Endothelial cell (in vitro differentiated cells): ENCODE measurements at regions not wholly inside any gene's neighbourhood (a gene's known extent, or its start where the extent isn't known, plus 50 kb on each side); places are given as distances from the start of the nearest gene placed in this dataset.

Experiments used
- DNase-seq: peaks from one replicate; pipeline ENCODE4 v3.0.0; 2021; ENCODE audit warnings: low spot score
- H3K27ac Mint-ChIP-seq: one replicate; pipeline ENCODE4 v1.8.0; 2021; ENCODE audit warnings: mixed read lengths, inconsistent platforms; ENCODE audit not compliant: unreplicated experiment
- H3K27me3 Mint-ChIP-seq: one replicate; pipeline ENCODE4 v1.8.0; 2021; ENCODE audit warnings: mild to moderate bottlenecking, moderate library complexity, mixed read lengths, inconsistent platforms; ENCODE audit not compliant: unreplicated experiment
- H3K36me3 Mint-ChIP-seq: one replicate; pipeline ENCODE4 v1.8.0; 2021; ENCODE audit warnings: mild to moderate bottlenecking, low read depth, mixed read lengths, inconsistent platforms; ENCODE audit not compliant: unreplicated experiment
- H3K4me1 Mint-ChIP-seq: one replicate; pipeline ENCODE4 v1.8.0; 2021; ENCODE audit warnings: mild to moderate bottlenecking, mixed read lengths, inconsistent platforms; ENCODE audit not compliant: unreplicated experiment
- H3K4me3 Mint-ChIP-seq: one replicate; pipeline ENCODE4 v1.8.0; 2021; ENCODE audit warnings: mild to moderate bottlenecking, mixed read lengths, inconsistent platforms; ENCODE audit not compliant: unreplicated experiment
- H3K9me3 Mint-ChIP-seq: one replicate; pipeline ENCODE4 v1.8.0; 2021; ENCODE audit warnings: mixed read lengths, inconsistent platforms; ENCODE audit not compliant: unreplicated experiment
- TF ChIP-seq, protein P1 (sequence below): fragments of 200-600 bp; sonication (generic); IDR thresholded peaks from one replicate; pipeline ENCODE4 v1.5.0; 2021; ENCODE audit warnings: antibody characterized with exemption; ENCODE audit not compliant: unreplicated experiment

DNA sequence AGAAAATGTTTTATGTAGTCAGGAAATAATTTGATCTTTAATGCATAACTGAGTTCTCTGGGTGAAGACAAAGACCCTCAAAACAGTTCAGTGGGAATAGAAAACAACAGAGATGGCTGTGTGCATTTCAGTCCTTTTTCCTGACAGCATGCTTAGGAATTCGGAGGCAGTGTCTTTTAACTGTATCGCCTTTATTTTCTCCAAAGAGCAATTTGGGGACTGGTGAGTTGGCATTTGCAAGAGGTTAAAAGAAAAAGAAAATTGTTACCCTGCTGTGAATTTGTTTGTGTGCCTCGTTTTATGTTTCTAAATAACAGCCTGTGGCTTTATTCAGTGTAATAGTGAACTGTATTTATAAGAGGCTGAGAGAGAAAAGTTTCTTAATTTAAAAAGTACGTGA lies 227.8 kb upstream of the DMAC1 start:
- Mint-ChIP-seq H3K27me3 (no peaks in the 10 kb centered on the region), H3K27ac (no peak overlapping the region), H3K9me3 (no peaks in the 10 kb centered on the region), H3K4me1 (peaks cover 13% of the 10 kb centered on the region), H3K4me3 (no peak overlapping the region), H3K36me3 (peaks cover 2% of the 10 kb centered on the region)
- no peak for DNase-seq
- TF ChIP-seq, protein P1, sequence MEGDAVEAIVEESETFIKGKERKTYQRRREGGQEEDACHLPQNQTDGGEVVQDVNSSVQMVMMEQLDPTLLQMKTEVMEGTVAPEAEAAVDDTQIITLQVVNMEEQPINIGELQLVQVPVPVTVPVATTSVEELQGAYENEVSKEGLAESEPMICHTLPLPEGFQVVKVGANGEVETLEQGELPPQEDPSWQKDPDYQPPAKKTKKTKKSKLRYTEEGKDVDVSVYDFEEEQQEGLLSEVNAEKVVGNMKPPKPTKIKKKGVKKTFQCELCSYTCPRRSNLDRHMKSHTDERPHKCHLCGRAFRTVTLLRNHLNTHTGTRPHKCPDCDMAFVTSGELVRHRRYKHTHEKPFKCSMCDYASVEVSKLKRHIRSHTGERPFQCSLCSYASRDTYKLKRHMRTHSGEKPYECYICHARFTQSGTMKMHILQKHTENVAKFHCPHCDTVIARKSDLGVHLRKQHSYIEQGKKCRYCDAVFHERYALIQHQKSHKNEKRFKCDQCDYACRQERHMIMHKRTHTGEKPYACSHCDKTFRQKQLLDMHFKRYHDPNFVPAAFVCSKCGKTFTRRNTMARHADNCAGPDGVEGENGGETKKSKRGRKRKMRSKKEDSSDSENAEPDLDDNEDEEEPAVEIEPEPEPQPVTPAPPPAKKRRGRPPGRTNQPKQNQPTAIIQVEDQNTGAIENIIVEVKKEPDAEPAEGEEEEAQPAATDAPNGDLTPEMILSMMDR, result no peak

DNA sequence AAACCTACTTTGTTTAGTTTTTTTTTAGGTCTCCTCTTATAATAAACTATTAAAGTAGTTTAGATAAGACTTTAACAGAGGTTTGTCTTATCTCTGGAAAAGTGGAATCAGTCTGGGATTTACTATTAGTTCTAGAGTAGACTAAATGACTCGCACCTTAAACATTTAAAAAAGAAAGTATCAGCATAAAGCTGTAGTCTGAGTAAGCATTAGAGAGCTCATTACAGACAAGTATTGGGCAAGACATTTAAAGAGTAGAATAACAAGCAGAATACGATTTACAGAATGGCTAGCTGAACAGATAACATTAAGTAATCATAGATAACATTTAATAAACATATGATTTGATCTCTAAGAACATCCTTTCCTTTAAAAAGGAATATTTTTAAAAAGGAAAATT lies 226.0 kb upstream of the DMAC1 start:
- Mint-ChIP-seq H3K9me3 (no peaks in the 10 kb centered on the region), H3K36me3 (peaks cover 6% of the 10 kb centered on the region), H3K4me1 (no peaks in the 10 kb centered on the region), H3K27ac (no peak overlapping the region), H3K4me3 (no peak overlapping the region), H3K27me3 (no peaks in the 10 kb centered on the region)
- DNase-seq, result no peak
- TF ChIP-seq, protein P1, result no peak

DNA sequence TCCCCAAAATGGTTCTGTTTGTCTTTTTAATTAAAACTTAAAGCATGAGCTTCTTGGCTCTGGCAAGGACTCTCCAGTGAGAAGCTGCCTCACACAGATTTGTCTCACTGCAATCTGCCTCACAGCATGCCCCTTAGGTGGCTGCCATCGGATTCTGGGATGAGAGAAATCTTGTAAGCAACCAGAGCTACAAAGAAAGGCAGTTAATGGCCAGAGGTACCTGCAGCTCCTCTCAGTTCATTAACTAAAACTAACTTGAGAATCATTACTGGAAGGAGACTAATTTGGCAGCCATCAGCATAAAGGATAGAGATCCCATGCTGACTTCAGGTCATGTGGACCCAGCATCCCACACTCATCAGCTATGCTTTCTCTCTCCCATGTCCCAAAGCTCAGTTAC lies 220.6 kb upstream of the DMAC1 start:
- H3K4me3 Mint-ChIP-seq, result no peak overlapping the region
- peaks cover 6% of the 10 kb centered on the region for H3K36me3 Mint-ChIP-seq

DNA sequence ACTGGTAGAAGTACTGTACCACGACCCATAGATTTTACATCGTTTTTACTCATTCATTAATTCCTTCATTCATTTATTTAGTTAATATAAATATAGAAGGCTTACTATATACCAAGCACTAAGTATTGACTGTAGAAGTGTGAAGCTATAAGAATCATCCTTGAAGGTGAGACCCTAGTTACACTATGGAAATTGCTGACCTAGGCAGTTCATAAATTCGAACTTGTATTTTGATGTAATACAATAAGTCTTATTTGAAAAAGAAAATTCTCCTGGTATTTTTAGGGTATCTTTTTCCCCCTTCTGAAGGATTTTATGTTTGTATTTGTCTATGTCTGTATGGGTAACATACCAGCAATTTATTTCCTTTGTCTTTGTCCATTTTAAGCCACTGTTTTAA lies 220.1 kb upstream of the DMAC1 start:
- H3K36me3 Mint-ChIP-seq, result peaks cover 6% of the 10 kb centered on the region
- H3K27me3 Mint-ChIP-seq, result peaks cover 3% of the 10 kb centered on the region
- no peak overlapping the region for H3K27ac Mint-ChIP-seq
- H3K9me3 Mint-ChIP-seq, result no peaks in the 10 kb centered on the region
- peaks cover 3% of the 10 kb centered on the region for H3K4me1 Mint-ChIP-seq
- no peak overlapping the region for H3K4me3 Mint-ChIP-seq
- TF ChIP-seq, protein P1, result no peak
- DNase-seq, result no peak

More for the DNA sequence above, 220.6 kb upstream of the DMAC1 start:
- Mint-ChIP-seq H3K27me3 (peaks cover 3% of the 10 kb centered on the region), H3K27ac (no peak overlapping the region), H3K9me3 (no peaks in the 10 kb centered on the region), H3K4me1 (peaks cover 3% of the 10 kb centered on the region)
- no peak for DNase-seq
- TF ChIP-seq, protein P1, result no peak

DNA sequence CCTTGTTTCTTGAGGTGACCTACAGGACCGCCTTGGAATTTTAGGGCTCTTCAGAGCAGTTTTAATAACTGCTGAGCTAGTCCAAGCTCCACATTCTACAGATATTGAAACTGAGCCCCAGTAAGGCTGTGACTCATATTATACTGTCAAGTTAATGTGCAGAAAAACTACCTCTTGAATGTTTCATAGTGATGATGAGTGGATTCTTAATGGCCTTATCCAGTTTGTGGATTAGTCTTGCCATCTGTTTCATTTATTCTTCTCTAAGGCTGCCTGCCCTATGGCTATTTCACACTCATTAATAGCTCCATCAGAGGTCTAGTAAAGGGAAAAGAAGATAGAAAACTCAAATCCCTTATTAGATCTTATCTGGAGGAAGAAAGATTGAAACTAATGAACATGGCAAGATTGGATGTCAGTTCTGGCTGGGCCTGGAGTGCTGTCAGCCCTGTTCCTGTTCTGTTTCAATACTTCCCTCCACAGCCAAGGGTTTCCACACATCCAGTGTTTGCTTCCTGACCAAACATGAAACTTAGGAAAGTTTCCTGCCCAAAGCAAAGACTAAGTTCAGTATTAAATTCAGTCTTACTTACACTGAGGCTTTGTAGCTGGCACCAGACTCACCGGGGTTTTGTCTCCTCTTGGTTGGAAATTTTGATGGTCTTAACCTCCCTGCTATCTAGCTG lies 215.6 kb upstream of the DMAC1 start:
- H3K9me3 Mint-ChIP-seq, result no peaks in the 10 kb centered on the region
- H3K36me3 Mint-ChIP-seq, result no peaks in the 10 kb centered on the region
- H3K4me1 Mint-ChIP-seq, result peaks cover 3% of the 10 kb centered on the region
- no peak for DNase-seq
- no peak overlapping the region for H3K4me3 Mint-ChIP-seq
- peaks cover 3% of the 10 kb centered on the region for H3K27me3 Mint-ChIP-seq
- no peak overlapping the region for H3K27ac Mint-ChIP-seq
- TF ChIP-seq, protein P1, result no peak
